ENCODE measurements at regions not wholly inside any gene's neighbourhood (a gene's known extent, or its start where the extent isn't known, plus 50 kb on each side); places are given as distances from the start of the nearest gene placed in this dataset.

- Histone ChIP-seq H3K36me3 (no peaks in the 10 kb centered on the region), H3K27me3 (peaks cover 18% of the 10 kb centered on the region), H3K9me3 (no peaks in the 10 kb centered on the region), H3K4me1 (peaks cover 60% of the 10 kb centered on the region), H3K27ac (peak overlapping the region; percentile 59), H3K4me3 (no peak overlapping the region)
- TF ChIP-seq POLR2A (IDR thresholded peaks at IDR 0.05): no peak
- TF ChIP-seq POLR2AphosphoS5 (IDR thresholded peaks at IDR 0.05): no peak
- no peak for TF ChIP-seq EP300 (IDR thresholded peaks at IDR 0.05)
- TF ChIP-seq CTCF (IDR thresholded peaks at IDR 0.05): no peak
- no peak for DNase-seq (ENCODE audit: low spot score in 2 of 2)
- 15% methylated on average over 5 of the region's 8 CpGs for WGBS
Measured at GRCh38 chr16:85231959-85232358, 119.7 kb upstream of the CIBAR2 start.

- WGBS: 74% methylated on average over 11 of the region's 13 CpGs
- no peaks in the 10 kb centered on the region for H3K36me3 ChIP-seq
- H3K27ac ChIP-seq: peak overlapping the region; percentile 59
- H3K4me1 ChIP-seq: peaks cover 63% of the 10 kb centered on the region
- H3K4me3 ChIP-seq: no peak overlapping the region
- TF ChIP-seq EP300 (IDR thresholded peaks at IDR 0.05) (no peak), POLR2AphosphoS5 (IDR thresholded peaks at IDR 0.05) (no peak), POLR2A (IDR thresholded peaks at IDR 0.05) (no peak), CTCF (IDR thresholded peaks at IDR 0.05) (no peak)
- peaks cover 18% of the 10 kb centered on the region for H3K27me3 ChIP-seq
- no peaks in the 10 kb centered on the region for H3K9me3 ChIP-seq
- DNase-seq (ENCODE audit: low spot score in 2 of 2): no peak
Measured at GRCh38 chr16:85232369-85233142, 120.3 kb upstream of the CIBAR2 start.

GRCh38 chr16:85233516-85233915 lies 121.2 kb upstream of the CIBAR2 start:
- H3K4me3 ChIP-seq: no peak overlapping the region
- no peaks in the 10 kb centered on the region for H3K36me3 ChIP-seq
- TF ChIP-seq CTCF (IDR thresholded peaks at IDR 0.05) (no peak), EP300 (IDR thresholded peaks at IDR 0.05) (no peak), POLR2A (IDR thresholded peaks at IDR 0.05) (no peak), POLR2AphosphoS5 (IDR thresholded peaks at IDR 0.05) (no peak)
- H3K27ac ChIP-seq: no peak overlapping the region
- DNase-seq (ENCODE audit: low spot score in 2 of 2): no peak
- no peaks in the 10 kb centered on the region for H3K9me3 ChIP-seq
- peaks cover 60% of the 10 kb centered on the region for H3K4me1 ChIP-seq
- WGBS: 78% methylated on average over 5 of the region's 6 CpGs
- H3K27me3 ChIP-seq: peaks cover 18% of the 10 kb centered on the region

DNA sequence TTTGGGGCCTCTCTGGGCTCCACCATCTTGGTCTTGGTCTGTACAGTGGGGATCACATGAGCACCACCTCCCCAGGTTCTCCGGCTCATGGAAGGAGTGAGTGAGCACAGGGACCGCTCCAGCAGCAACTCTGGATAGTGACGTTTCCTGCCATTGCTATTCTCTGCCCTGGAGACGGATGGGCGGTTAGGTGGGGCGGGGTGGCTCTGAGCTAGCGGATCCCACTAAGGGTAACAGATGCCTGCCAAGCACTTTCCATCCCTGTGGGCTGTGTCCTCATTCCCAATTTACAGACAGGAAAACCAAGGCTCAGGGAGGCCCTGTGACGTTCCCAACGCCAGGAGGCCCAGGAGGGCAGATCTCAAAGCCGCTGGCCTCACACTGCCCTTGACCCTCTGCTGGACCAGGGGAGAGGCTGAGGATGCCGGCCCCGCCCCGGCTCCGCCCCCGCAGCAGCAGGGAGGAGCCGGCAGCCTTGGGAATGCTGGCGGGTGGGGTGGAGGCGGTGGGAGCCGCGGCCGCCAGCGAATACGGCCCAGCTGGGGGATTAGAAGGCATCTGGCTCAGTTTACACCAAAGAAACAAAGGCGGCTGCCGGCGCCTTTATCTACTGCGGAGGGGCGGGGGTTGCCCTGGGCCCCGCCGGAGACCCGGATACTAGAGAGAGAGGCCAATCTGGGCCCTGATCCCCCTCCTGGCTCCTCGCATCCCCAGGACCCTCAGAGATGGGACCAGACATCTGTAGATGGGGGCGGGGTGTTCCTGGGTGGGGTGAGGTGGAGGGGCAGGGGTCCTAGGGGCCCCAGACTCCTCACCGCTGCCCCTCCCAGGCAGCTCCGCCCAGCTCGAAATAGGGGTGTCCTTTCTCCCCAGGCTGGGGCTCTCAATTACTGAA lies 122.3 kb upstream of the CIBAR2 start:
- WGBS: 17% methylated on average over 8 of the region's 36 CpGs
- peak in 1 of 2 donors; percentile 79 for DNase-seq (ENCODE audit: low spot score in 2 of 2)
- TF ChIP-seq POLR2AphosphoS5 (IDR thresholded peaks at IDR 0.05): no peak
- H3K27ac ChIP-seq: peak overlapping the region; percentile 53
- peaks cover 58% of the 10 kb centered on the region for H3K4me1 ChIP-seq
- no peaks in the 10 kb centered on the region for H3K9me3 ChIP-seq
- peak overlapping the region; percentile 47 for H3K4me3 ChIP-seq
- peaks cover 18% of the 10 kb centered on the region for H3K27me3 ChIP-seq
- no peaks in the 10 kb centered on the region for H3K36me3 ChIP-seq

DNA sequence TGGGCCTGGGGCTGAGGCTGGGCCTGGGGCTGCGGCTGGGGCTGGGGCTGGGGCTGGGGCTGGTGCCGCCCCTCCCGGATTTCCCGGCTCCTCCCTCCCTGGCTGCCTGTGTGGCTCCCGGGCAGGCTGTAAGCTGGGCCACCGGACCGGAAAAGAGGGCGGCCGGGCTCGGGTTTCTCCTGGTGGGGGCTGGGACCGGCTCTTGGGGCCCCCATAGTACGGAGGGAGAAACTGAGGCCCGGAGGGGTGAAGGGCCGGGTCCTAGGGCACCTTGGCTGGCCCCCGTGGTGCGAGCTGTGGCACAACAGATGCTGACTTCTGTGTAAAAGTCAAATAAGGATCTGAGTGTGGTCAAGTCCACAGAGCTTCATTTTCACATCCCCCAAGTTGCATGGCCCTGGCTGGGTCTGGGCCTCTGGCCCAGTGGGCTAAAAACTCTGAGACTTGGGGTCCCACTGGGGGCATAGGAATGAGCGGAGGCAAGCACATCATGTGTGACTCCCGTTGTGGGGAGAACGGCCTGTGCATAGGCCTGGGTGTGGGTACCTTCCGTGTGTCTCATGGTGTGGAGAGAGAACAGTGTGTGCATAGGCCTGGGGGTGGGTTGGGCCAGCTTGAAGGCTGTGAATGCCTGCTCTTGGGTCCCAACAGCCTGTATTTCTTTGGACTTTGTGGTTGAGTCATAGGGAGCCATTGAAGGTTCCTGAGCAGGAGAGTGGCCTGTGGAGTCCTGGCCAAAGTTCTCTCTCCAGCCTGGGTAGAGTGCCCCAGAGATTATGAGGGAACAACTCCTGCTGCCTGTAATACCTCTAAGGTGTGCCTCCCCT lies 123.9 kb upstream of the CIBAR2 start:
- 84% methylated on average over 3 of the region's 20 CpGs for WGBS
- H3K4me3 ChIP-seq: peak overlapping the region; percentile 47

More for the DNA sequence above, 123.9 kb upstream of the CIBAR2 start:
- peaks cover 58% of the 10 kb centered on the region for H3K4me1 ChIP-seq
- DNase-seq (ENCODE audit: low spot score in 2 of 2): peak in 1 of 2 donors; percentile 80
- no peak overlapping the region for H3K27ac ChIP-seq
- H3K36me3 ChIP-seq: no peaks in the 10 kb centered on the region
- peaks cover 18% of the 10 kb centered on the region for H3K27me3 ChIP-seq
- TF ChIP-seq POLR2A (IDR thresholded peaks at IDR 0.05) (no peak), POLR2AphosphoS5 (IDR thresholded peaks at IDR 0.05) (no peak), CTCF (IDR thresholded peaks at IDR 0.05) (no peak), EP300 (IDR thresholded peaks at IDR 0.05) (no peak)
- no peaks in the 10 kb centered on the region for H3K9me3 ChIP-seq
